ENCODE measurements at regions not wholly inside any gene's neighbourhood (a gene's known extent, or its start where the extent isn't known, plus 50 kb on each side); places are given as distances from the start of the nearest gene placed in this dataset.
"Not testable (repeated sequence)": the region's sequence is repeated elsewhere in the genome, so short reads cannot be mapped to it uniquely, and the experiment has no call there.

DNA sequence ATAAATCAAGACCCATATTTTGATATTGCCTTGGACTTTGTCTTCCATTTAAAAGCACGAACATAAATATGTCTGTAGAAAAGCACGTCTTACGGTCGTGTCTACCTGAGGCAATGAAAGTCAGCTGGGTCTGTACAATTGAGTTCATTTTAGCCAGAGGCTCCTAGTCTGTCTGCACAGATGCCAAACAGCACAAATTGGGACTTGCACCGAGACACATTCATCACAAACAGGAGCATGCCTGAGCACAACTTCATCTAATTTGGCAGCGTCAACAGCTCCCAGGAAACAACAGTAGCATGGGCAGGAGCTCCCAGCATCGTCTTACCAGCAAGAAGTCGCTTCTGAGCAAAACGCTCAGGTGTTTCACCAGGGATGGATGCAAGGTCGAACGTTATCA, 687.0 kb downstream of the EFNB2 start:
- Histone ChIP-seq H3K4me1 (ENCODE audit: control insufficient read depth, insufficient read depth, low read length) (peaks cover 4% of the 10 kb centered on the region), H3K27ac (ENCODE audit: low read depth, low read length) (no peak overlapping the region), H3K27me3 (ENCODE audit: control insufficient read depth, insufficient read depth, low read length) (no peaks in the 10 kb centered on the region), H3K9me3 (ENCODE audit: control insufficient read depth, insufficient read depth, low read length) (no peaks in the 10 kb centered on the region), H3K36me3 (ENCODE audit: control insufficient read depth, insufficient read depth, low read length) (no peaks in the 10 kb centered on the region), H3K4me3 (ENCODE audit: low read depth, low read length) (no peak overlapping the region)
- WGBS (ENCODE audit: insufficient coverage), result 39% methylated on average over 10 of the region's 11 CpGs
- DNase-seq (ENCODE audit: low read depth in 4 of 6, low spot score in 6 of 6), result peak in 2 of 6 donors; percentile 46 to 73

DNA sequence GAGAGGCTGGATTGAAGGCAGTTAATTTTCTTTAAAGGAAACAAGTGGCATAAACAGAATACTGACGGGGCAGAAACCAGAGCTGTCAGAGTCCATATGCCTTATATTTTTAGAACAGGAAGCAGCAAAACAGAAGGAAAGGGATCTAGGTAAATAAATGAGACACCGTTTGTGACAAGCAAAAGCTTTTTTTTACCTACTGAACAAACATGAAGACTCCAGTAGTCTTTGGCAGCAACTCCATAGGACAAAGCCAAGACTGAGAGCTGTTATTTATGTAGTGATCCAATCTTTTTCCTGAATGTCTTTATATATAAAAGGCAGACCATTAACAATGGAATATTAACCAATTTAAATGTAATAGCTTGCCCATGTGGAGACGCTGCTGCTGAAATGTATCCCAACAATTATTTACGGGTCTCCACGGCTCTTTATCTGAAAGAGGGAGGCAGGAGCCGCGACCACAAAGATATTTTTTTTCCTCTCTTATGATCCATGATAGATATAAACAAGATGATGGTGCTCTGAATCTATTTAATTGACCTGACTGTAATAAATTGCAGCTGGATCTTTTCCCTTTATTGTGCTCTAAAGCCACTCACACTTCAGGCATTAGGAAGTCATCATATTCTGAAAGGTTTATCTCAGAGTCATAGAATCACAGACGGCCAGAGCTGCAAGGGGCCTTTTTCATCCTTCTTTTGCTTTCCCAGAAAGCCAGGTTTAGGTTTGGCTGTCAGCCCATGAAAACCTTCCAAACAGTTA, 687.8 kb downstream of the EFNB2 start:
- Histone ChIP-seq H3K9me3 (ENCODE audit: control insufficient read depth, insufficient read depth, low read length) (no peaks in the 10 kb centered on the region), H3K27ac (ENCODE audit: low read depth, low read length) (peak overlapping the region; percentile 11), H3K27me3 (ENCODE audit: control insufficient read depth, insufficient read depth, low read length) (no peaks in the 10 kb centered on the region), H3K4me1 (ENCODE audit: control insufficient read depth, insufficient read depth, low read length) (peaks cover 4% of the 10 kb centered on the region), H3K36me3 (ENCODE audit: control insufficient read depth, insufficient read depth, low read length) (no peaks in the 10 kb centered on the region), H3K4me3 (ENCODE audit: low read depth, low read length) (no peak overlapping the region)
- DNase-seq (ENCODE audit: low read depth in 4 of 6, low spot score in 6 of 6), result peak in 3 of 6 donors; percentile 15 to 82 (median 74)
- 33% methylated on average over 1 of the region's 8 CpGs for WGBS (ENCODE audit: insufficient coverage)

DNA sequence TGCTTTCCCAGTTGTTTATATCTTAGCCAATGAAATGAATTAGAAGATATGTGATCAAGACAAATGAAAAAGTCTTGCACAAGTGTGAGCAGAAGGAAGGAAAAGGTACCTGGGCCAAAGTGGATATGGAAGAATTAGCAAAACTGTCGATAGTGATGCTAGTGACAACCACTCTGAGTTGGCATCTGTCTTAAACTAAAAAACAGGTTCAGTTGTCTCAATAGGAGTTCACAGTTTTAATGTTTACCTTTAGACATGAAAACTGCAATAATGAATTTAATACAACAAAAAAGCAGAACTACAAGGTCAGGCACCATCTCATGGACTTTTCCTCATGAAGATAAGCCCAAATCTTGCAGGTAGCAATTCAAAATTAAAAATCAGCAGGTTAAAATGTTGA, 688.5 kb downstream of the EFNB2 start:
- 100% methylated on average over 1 of the region's 1 CpG for WGBS (ENCODE audit: insufficient coverage)

GRCh38 chr13:105841286-105841685, 694.2 kb downstream of the EFNB2 start:
- no peaks in the 10 kb centered on the region for H3K36me3 ChIP-seq (ENCODE audit: control insufficient read depth, insufficient read depth, low read length)
- H3K9me3 ChIP-seq (ENCODE audit: control insufficient read depth, insufficient read depth, low read length), result no peaks in the 10 kb centered on the region
- DNase-seq (ENCODE audit: low read depth in 4 of 6, low spot score in 6 of 6), result no peak
- WGBS (ENCODE audit: insufficient coverage), result 73% methylated on average over 3 of the region's 3 CpGs
- no peak overlapping the region for H3K4me3 ChIP-seq (ENCODE audit: low read depth, low read length)
- H3K4me1 ChIP-seq (ENCODE audit: control insufficient read depth, insufficient read depth, low read length), result no peaks in the 10 kb centered on the region
- H3K27ac ChIP-seq (ENCODE audit: low read depth, low read length), result no peak overlapping the region
- H3K27me3 ChIP-seq (ENCODE audit: control insufficient read depth, insufficient read depth, low read length), result no peaks in the 10 kb centered on the region

More for the DNA sequence above, 688.5 kb downstream of the EFNB2 start:
- Histone ChIP-seq H3K4me3 (ENCODE audit: low read depth, low read length) (no peak overlapping the region), H3K27ac (ENCODE audit: low read depth, low read length) (no peak overlapping the region), H3K36me3 (ENCODE audit: control insufficient read depth, insufficient read depth, low read length) (no peaks in the 10 kb centered on the region), H3K4me1 (ENCODE audit: control insufficient read depth, insufficient read depth, low read length) (peaks cover 4% of the 10 kb centered on the region), H3K9me3 (ENCODE audit: control insufficient read depth, insufficient read depth, low read length) (no peaks in the 10 kb centered on the region), H3K27me3 (ENCODE audit: control insufficient read depth, insufficient read depth, low read length) (no peaks in the 10 kb centered on the region)
- DNase-seq (ENCODE audit: low read depth in 4 of 6, low spot score in 6 of 6), result no peak

GRCh38 chr13:105838231-105838630, 697.2 kb downstream of the EFNB2 start:
- Histone ChIP-seq H3K4me1 (ENCODE audit: control insufficient read depth, insufficient read depth, low read length) (no peaks in the 10 kb centered on the region), H3K9me3 (ENCODE audit: control insufficient read depth, insufficient read depth, low read length) (no peaks in the 10 kb centered on the region), H3K27ac (ENCODE audit: low read depth, low read length) (no peak overlapping the region), H3K36me3 (ENCODE audit: control insufficient read depth, insufficient read depth, low read length) (no peaks in the 10 kb centered on the region), H3K27me3 (ENCODE audit: control insufficient read depth, insufficient read depth, low read length) (no peaks in the 10 kb centered on the region), H3K4me3 (ENCODE audit: low read depth, low read length) (no peak overlapping the region)
- DNase-seq (ENCODE audit: low read depth in 4 of 6, low spot score in 6 of 6), result no peak
- WGBS (ENCODE audit: insufficient coverage), result 94% methylated on average over 8 of the region's 8 CpGs

DNA sequence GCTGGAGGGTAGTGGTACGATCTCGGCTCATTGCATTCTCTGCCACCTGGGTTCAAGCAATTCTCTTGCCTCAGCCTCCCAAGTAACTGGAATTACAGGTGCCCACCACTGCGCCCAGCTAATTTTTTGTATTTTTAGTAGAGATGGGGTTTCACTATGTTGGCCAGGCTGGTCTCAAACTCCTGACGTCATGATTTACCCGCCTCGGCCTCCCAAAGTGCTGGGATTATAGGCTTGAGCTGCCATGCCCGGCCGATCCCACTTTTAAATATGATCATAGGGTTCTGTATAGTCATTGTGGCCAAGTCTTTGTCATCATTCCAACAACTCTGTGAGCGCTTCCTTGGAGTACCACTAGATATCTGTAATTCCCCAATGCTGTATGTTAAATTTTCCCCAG, 698.2 kb downstream of the EFNB2 start:
- WGBS (ENCODE audit: insufficient coverage), result 100% methylated on average over 3 of the region's 9 CpGs
- not testable (repeated sequence) for H3K27me3 ChIP-seq (ENCODE audit: control insufficient read depth, insufficient read depth, low read length); H3K36me3 ChIP-seq (ENCODE audit: control insufficient read depth, insufficient read depth, low read length); H3K9me3 ChIP-seq (ENCODE audit: control insufficient read depth, insufficient read depth, low read length); H3K27ac ChIP-seq (ENCODE audit: low read depth, low read length); H3K4me1 ChIP-seq (ENCODE audit: control insufficient read depth, insufficient read depth, low read length); H3K4me3 ChIP-seq (ENCODE audit: low read depth, low read length); DNase-seq (ENCODE audit: low read depth in 4 of 6, low spot score in 6 of 6)

DNA sequence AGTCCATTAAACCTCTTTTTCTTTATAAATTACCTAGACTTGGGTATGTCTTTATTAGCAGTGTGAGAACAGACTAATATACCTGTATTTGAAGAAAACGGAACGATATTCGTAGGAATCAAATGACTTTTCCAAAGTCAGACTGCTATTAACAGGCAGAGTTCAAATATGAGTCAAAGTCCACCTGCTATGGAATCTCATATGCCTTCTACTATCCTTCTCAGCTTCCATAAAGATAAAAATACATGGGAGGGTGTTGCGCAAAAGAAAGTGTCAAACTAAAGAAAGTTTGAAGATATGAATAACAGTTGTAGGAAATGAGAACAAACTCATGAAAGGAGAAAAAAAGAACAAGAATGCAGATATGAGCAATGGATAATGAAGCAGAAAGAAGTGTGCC, 704.6 kb downstream of the EFNB2 start:
- no peaks in the 10 kb centered on the region for H3K9me3 ChIP-seq (ENCODE audit: control insufficient read depth, insufficient read depth, low read length)
- no peak for DNase-seq (ENCODE audit: low read depth in 4 of 6, low spot score in 6 of 6)
- H3K4me3 ChIP-seq (ENCODE audit: low read depth, low read length), result no peak overlapping the region
- H3K4me1 ChIP-seq (ENCODE audit: control insufficient read depth, insufficient read depth, low read length), result no peaks in the 10 kb centered on the region
- H3K27me3 ChIP-seq (ENCODE audit: control insufficient read depth, insufficient read depth, low read length), result no peaks in the 10 kb centered on the region
- H3K36me3 ChIP-seq (ENCODE audit: control insufficient read depth, insufficient read depth, low read length), result no peaks in the 10 kb centered on the region
- no peak overlapping the region for H3K27ac ChIP-seq (ENCODE audit: low read depth, low read length)
- no CpG with 5 or more reads among the region's 4 CpGs for WGBS (ENCODE audit: insufficient coverage)

- Histone ChIP-seq H3K4me3 (ENCODE audit: low read depth, low read length) (no peak overlapping the region), H3K9me3 (ENCODE audit: control insufficient read depth, insufficient read depth, low read length) (no peaks in the 10 kb centered on the region), H3K36me3 (ENCODE audit: control insufficient read depth, insufficient read depth, low read length) (no peaks in the 10 kb centered on the region), H3K4me1 (ENCODE audit: control insufficient read depth, insufficient read depth, low read length) (no peaks in the 10 kb centered on the region), H3K27me3 (ENCODE audit: control insufficient read depth, insufficient read depth, low read length) (no peaks in the 10 kb centered on the region), H3K27ac (ENCODE audit: low read depth, low read length) (no peak overlapping the region)
- DNase-seq (ENCODE audit: low read depth in 4 of 6, low spot score in 6 of 6), result no peak
- WGBS (ENCODE audit: insufficient coverage), result no CpG with 5 or more reads among the region's 7 CpGs
These were observed 708.2 kb downstream of the EFNB2 start for GRCh38 chr13:105827111-105827809.

DNA sequence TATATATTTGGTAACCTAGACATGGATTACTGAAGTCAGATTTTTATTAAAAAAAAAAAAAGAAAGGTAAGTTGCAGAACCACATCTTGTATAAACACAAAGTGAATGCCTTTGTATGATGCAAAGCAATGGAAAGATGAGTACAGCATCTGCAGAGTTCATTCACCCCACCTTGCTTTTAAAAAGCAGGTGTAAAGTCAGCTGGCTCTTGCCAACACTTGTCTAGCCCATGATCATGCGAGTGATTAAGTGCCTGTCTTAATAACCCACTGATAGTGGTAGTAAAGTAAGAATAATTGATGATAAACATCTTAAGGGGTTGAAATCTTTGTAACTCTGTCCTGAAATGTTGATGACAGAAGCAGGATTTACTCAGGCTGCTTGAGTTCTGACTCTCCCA, 710.4 kb downstream of the EFNB2 start:
- Histone ChIP-seq H3K36me3 (ENCODE audit: control insufficient read depth, insufficient read depth, low read length) (no peaks in the 10 kb centered on the region), H3K4me1 (ENCODE audit: control insufficient read depth, insufficient read depth, low read length) (no peaks in the 10 kb centered on the region), H3K27me3 (ENCODE audit: control insufficient read depth, insufficient read depth, low read length) (no peaks in the 10 kb centered on the region), H3K4me3 (ENCODE audit: low read depth, low read length) (no peak overlapping the region), H3K9me3 (ENCODE audit: control insufficient read depth, insufficient read depth, low read length) (no peaks in the 10 kb centered on the region), H3K27ac (ENCODE audit: low read depth, low read length) (no peak overlapping the region)
- WGBS (ENCODE audit: insufficient coverage), result 100% methylated on average over 1 of the region's 1 CpG
- DNase-seq (ENCODE audit: low read depth in 4 of 6, low spot score in 6 of 6), result no peak

GRCh38 chr13:105821337-105821736, 714.1 kb downstream of the EFNB2 start:
- H3K4me1 ChIP-seq (ENCODE audit: control insufficient read depth, insufficient read depth, low read length), result no peaks in the 10 kb centered on the region
- no peaks in the 10 kb centered on the region for H3K27me3 ChIP-seq (ENCODE audit: control insufficient read depth, insufficient read depth, low read length)
- no peaks in the 10 kb centered on the region for H3K36me3 ChIP-seq (ENCODE audit: control insufficient read depth, insufficient read depth, low read length)
- no peak overlapping the region for H3K27ac ChIP-seq (ENCODE audit: low read depth, low read length)
- WGBS (ENCODE audit: insufficient coverage), result no CpG with 5 or more reads among the region's 2 CpGs
- H3K9me3 ChIP-seq (ENCODE audit: control insufficient read depth, insufficient read depth, low read length), result no peaks in the 10 kb centered on the region
- no peak overlapping the region for H3K4me3 ChIP-seq (ENCODE audit: low read depth, low read length)
- DNase-seq (ENCODE audit: low read depth in 4 of 6, low spot score in 6 of 6), result no peak
